ENCODE measurements at regions not wholly inside any gene's neighbourhood (a gene's known extent, or its start where the extent isn't known, plus 50 kb on each side); places are given as distances from the start of the nearest gene placed in this dataset.
"Not testable (repeated sequence)": the region's sequence is repeated elsewhere in the genome, so short reads cannot be mapped to it uniquely, and the experiment has no call there.

DNA sequence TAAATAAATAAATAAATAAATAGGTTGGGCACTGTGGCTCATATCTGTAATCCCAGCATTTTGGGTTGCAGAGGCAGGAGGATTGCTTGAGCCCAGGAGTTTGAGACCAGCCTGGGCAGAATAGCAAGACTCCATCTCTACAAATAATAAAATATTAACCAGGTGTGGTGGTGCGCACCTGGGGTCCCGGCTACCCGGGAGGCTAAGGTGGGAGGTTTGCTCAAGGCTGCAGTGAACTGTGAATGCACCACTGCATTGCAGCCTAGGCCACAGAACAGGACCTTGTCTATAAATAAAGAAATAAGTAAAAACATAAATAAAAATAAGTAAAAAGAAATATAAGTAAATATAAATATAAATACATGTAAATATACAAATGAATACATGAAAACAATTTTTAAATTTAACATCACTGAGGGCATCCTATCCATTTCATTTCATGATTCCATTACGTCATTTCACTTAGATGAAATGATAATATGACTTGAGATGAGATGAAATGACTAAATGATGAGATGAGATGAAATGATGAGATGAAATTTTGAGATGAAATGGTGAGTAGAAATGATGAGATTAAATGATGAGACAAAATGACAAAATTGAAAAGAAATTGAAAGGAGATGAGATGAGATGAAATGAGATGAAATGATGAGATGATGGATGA lies 233.4 kb downstream of the GOLGA6L6 start:
- H3K36me3 Mint-ChIP-seq; ATAC-seq (ENCODE audit: low read depth in 2 of 2); DNase-seq; H3K4me1 ChIP-seq (ENCODE audit: control insufficient read depth, insufficient read depth, low read length, poor library complexity, severe bottlenecking); H3K27me3 Mint-ChIP-seq; H3K9me3 ChIP-seq (ENCODE audit: control insufficient read depth in 2 of 2, low read length in 2 of 2); H3K4me3 Mint-ChIP-seq; H3K27ac Mint-ChIP-seq; H3K27me3 ChIP-seq (ENCODE audit: control insufficient read depth, insufficient read depth, low read length); H3K36me3 ChIP-seq (ENCODE audit: control insufficient read depth, insufficient read depth, low read length); H3K4me3 ChIP-seq (ENCODE audit: low read depth, low read length); H3K4me1 Mint-ChIP-seq; H3K9me3 Mint-ChIP-seq; H3K27ac ChIP-seq (ENCODE audit: insufficient read depth, low read length, poor library complexity, severe bottlenecking): not testable (repeated sequence)

DNA sequence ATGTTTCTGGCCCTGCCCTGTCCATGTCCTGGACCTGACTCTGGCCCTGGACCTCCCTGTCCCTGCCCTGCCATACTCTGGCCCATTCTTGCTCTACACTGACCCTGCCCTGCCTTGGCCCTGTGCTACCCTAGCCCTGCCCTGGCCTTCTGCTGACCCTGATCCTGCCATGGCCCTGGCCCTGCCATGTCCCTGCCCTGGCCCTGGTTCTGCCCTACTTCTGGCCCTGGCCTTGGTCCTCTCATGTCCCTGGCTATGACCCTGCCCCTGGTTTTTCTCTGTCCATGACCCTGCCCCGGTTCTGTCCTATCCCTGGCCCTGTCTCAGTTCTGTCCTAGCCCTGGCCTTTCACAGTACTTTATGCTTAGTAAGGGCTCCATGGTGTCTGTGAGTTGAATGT lies 234.5 kb downstream of the GOLGA6L6 start:
- H3K9me3 ChIP-seq (ENCODE audit: control insufficient read depth in 2 of 2, low read length in 2 of 2); H3K36me3 Mint-ChIP-seq; DNase-seq; H3K4me3 ChIP-seq (ENCODE audit: low read depth, low read length); H3K4me1 ChIP-seq (ENCODE audit: control insufficient read depth, insufficient read depth, low read length, poor library complexity, severe bottlenecking); H3K27me3 Mint-ChIP-seq; ATAC-seq (ENCODE audit: low read depth in 2 of 2); H3K36me3 ChIP-seq (ENCODE audit: control insufficient read depth, insufficient read depth, low read length); H3K27ac Mint-ChIP-seq; H3K9me3 Mint-ChIP-seq; H3K27ac ChIP-seq (ENCODE audit: insufficient read depth, low read length, poor library complexity, severe bottlenecking); H3K4me1 Mint-ChIP-seq; H3K4me3 Mint-ChIP-seq; H3K27me3 ChIP-seq (ENCODE audit: control insufficient read depth, insufficient read depth, low read length): not testable (repeated sequence)

DNA sequence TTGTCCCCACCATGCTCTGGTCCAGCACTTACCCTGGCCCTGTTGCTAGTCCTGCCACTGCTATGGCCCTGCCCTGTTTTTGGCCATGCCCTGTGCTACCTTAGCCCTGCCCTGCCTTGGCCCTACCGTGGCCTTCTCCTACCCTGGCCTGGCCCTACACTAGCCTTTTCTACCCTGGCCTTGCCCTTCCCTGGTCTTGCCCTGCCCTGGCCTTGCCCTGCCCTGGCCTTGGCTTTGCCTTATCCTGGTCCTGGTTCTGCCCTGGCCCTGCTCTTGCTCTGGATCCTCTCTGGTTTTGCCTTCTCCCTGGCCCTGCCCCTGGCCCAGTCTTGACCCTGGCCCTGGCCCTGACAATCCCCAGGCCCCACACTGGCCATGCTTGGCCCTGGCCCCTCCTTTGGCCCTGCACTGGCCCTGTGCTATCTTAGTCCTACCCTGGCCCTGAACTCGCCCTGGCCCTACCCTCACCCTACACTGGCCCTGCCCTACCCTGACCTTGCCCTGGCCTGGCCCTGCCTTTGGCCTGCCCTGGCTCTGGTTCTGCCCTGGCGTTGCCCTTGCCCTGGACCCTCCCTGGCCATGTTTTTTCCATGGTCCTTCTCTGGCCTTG lies 235.0 kb downstream of the GOLGA6L6 start:
- H3K4me1 Mint-ChIP-seq; ATAC-seq (ENCODE audit: low read depth in 2 of 2); H3K9me3 ChIP-seq (ENCODE audit: control insufficient read depth in 2 of 2, low read length in 2 of 2); H3K4me3 ChIP-seq (ENCODE audit: low read depth, low read length); H3K27me3 ChIP-seq (ENCODE audit: control insufficient read depth, insufficient read depth, low read length); H3K36me3 Mint-ChIP-seq; H3K4me1 ChIP-seq (ENCODE audit: control insufficient read depth, insufficient read depth, low read length, poor library complexity, severe bottlenecking); H3K27me3 Mint-ChIP-seq; DNase-seq; H3K9me3 Mint-ChIP-seq; H3K36me3 ChIP-seq (ENCODE audit: control insufficient read depth, insufficient read depth, low read length); H3K27ac ChIP-seq (ENCODE audit: insufficient read depth, low read length, poor library complexity, severe bottlenecking); H3K4me3 Mint-ChIP-seq: not testable (repeated sequence)
- H3K27ac Mint-ChIP-seq = peak overlapping the region in 1 of 3 donors; percentile 2

DNA sequence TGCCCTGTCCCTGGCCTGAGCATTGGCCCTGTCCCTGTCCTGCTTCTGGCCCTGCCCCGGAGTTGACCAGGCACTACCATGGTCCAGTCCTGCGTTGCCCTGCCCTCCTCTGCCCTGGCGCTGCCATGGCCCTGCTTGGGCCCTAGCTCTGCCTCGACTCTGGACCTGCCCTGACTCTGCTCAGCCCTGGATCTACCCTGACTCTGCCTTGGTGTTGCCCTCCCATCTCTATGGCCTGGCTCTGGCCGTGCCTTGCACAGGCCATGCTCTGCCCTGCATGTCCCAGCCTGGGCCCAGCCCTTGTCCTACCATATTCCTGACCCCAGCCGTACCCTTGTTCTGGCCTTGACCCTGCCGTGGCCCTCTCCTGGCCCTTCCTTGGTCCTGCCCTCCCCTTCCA lies 235.7 kb downstream of the GOLGA6L6 start:
- not testable (repeated sequence) for H3K4me1 Mint-ChIP-seq; H3K4me3 ChIP-seq (ENCODE audit: low read depth, low read length); H3K4me1 ChIP-seq (ENCODE audit: control insufficient read depth, insufficient read depth, low read length, poor library complexity, severe bottlenecking); H3K36me3 Mint-ChIP-seq; H3K4me3 Mint-ChIP-seq; H3K27ac ChIP-seq (ENCODE audit: insufficient read depth, low read length, poor library complexity, severe bottlenecking); H3K9me3 Mint-ChIP-seq; H3K27ac Mint-ChIP-seq; H3K27me3 ChIP-seq (ENCODE audit: control insufficient read depth, insufficient read depth, low read length); H3K27me3 Mint-ChIP-seq; DNase-seq; H3K9me3 ChIP-seq (ENCODE audit: control insufficient read depth in 2 of 2, low read length in 2 of 2); ATAC-seq (ENCODE audit: low read depth in 2 of 2); H3K36me3 ChIP-seq (ENCODE audit: control insufficient read depth, insufficient read depth, low read length)

DNA sequence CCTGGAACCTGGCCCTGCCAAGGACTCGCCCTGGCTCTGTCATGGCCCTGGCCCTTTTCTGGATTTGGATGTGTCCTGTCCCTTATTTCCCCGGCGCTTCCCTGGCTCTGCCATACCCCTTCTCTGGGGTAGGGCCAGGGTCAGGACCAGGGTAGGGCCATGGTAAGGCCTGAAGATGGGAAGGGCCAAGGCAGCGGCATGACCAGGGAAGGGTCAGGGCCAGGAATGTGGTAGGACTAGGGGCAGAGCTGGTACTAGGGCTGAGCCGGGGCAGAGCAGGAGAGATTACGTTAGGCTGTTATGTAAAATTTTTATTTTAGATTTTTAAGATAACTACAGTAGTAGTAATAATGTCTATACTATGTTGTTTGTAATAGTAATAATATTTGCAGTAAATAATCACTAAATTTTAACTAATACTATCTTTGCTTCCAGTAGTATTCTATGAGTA lies 236.6 kb downstream of the GOLGA6L6 start:
- not testable (repeated sequence) for H3K27ac ChIP-seq (ENCODE audit: insufficient read depth, low read length, poor library complexity, severe bottlenecking); H3K27me3 ChIP-seq (ENCODE audit: control insufficient read depth, insufficient read depth, low read length); H3K36me3 ChIP-seq (ENCODE audit: control insufficient read depth, insufficient read depth, low read length); DNase-seq; H3K4me3 ChIP-seq (ENCODE audit: low read depth, low read length); H3K9me3 ChIP-seq (ENCODE audit: control insufficient read depth in 2 of 2, low read length in 2 of 2); H3K27ac Mint-ChIP-seq; H3K4me1 Mint-ChIP-seq; H3K4me1 ChIP-seq (ENCODE audit: control insufficient read depth, insufficient read depth, low read length, poor library complexity, severe bottlenecking); H3K9me3 Mint-ChIP-seq; H3K36me3 Mint-ChIP-seq; H3K27me3 Mint-ChIP-seq; H3K4me3 Mint-ChIP-seq; ATAC-seq (ENCODE audit: low read depth in 2 of 2)

DNA sequence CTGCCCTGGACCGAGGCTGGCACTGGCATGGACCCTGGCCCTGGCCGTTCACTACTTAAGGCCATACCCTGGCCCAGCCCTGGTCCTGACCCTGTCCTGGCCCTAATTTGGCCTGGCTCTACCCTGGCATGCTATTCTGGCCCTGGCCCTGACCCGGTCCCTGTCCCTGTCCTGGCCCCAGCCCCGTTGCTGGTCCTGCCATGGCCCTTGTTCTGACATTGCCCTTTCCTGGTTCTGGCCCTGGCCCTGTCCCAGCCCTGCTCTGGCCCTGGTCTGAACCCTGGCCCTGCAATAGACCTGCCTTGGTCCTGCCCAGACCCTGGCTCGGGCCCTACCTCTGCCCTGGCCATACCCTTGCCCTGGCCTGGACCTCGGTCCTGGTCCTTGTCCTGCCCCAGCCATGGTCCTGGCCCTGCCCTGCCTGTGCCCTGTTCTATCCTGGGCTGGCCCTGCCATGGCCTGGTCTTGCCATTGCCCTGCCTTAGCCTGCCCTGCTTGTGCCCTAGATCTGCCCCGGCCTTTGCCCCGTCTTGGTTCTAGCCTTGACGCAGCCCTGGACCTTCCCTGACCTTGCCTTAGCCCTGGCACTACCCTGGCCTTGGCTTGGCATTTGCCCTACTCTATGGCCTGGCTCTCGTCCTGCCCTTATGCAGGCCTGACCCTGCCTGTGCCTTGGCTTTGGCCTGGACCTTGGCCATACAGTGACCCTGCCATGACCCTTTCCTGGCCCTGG lies 237.2 kb downstream of the GOLGA6L6 start:
- H3K4me3 Mint-ChIP-seq; H3K4me1 Mint-ChIP-seq; H3K36me3 ChIP-seq (ENCODE audit: control insufficient read depth, insufficient read depth, low read length); ATAC-seq (ENCODE audit: low read depth in 2 of 2); H3K27ac ChIP-seq (ENCODE audit: insufficient read depth, low read length, poor library complexity, severe bottlenecking); DNase-seq; H3K27me3 Mint-ChIP-seq; H3K4me1 ChIP-seq (ENCODE audit: control insufficient read depth, insufficient read depth, low read length, poor library complexity, severe bottlenecking); H3K36me3 Mint-ChIP-seq; H3K9me3 ChIP-seq (ENCODE audit: control insufficient read depth in 2 of 2, low read length in 2 of 2); H3K27ac Mint-ChIP-seq; H3K27me3 ChIP-seq (ENCODE audit: control insufficient read depth, insufficient read depth, low read length); H3K9me3 Mint-ChIP-seq; H3K4me3 ChIP-seq (ENCODE audit: low read depth, low read length): not testable (repeated sequence)

DNA sequence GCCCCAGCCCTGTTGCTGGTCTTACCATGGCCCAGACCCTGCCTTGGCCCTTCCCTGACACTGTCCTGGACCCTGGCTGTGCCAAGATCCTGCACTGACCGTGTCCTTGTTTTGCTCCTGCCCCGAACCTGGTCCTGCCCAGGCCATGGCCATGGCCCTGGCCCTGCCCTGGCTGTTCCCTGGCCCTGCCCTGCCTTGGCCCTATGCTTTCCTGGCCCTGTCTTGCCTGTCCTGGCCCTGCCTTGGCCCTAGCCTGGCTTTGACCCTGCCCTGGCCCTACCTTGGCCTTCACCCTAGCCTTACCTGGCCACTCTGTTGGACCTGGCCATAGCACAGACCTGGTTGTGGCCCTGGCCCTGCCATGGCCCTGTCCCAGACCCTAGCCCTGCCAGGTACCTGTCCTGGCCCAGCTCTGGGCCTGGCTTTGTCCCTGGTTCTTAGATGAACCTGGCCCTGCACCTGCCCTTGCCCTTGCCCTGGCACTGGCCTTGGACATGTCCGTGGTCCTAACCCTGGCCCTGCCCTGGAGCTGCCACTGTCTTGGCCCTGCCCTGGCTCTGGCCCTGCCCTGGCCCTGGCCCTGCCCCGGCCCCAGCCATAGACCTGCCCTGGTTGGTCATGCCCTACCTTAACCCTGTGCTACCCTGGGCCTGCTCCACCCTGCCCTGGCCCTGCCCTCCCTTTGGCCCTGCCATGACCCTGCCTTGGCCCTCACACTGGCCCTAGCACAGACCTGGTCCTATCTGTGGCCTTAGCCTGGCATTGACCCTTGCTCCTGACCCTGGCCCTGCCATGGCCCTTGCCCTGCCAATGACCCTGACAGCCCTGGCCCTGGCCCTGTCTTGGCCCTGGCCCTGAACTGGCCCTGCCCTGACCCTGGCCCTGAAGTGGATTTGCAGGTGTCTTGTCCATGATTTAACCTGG lies 238.1 kb downstream of the GOLGA6L6 start:
- not testable (repeated sequence) for H3K9me3 ChIP-seq (ENCODE audit: control insufficient read depth in 2 of 2, low read length in 2 of 2); H3K27me3 Mint-ChIP-seq; H3K4me3 Mint-ChIP-seq; H3K27me3 ChIP-seq (ENCODE audit: control insufficient read depth, insufficient read depth, low read length); H3K4me1 ChIP-seq (ENCODE audit: control insufficient read depth, insufficient read depth, low read length, poor library complexity, severe bottlenecking); H3K4me3 ChIP-seq (ENCODE audit: low read depth, low read length); H3K9me3 Mint-ChIP-seq; H3K36me3 ChIP-seq (ENCODE audit: control insufficient read depth, insufficient read depth, low read length); H3K27ac ChIP-seq (ENCODE audit: insufficient read depth, low read length, poor library complexity, severe bottlenecking); H3K4me1 Mint-ChIP-seq; H3K36me3 Mint-ChIP-seq; DNase-seq; ATAC-seq (ENCODE audit: low read depth in 2 of 2)
- H3K27ac Mint-ChIP-seq = peak overlapping the region in 1 of 3 donors; percentile 39
